IPS-NIHi7 (cell line): ENCODE measurements at regions not wholly inside any gene's neighbourhood (a gene's known extent, or its start where the extent isn't known, plus 50 kb on each side); places are given as distances from the start of the nearest gene placed in this dataset.

Source experiments
- DNase-seq: peaks from one replicate; pipeline ENCODE4 v3.0.0; 2012; ENCODE audit warnings: mixed read lengths; ENCODE audit errors: extremely low spot score

DNA sequence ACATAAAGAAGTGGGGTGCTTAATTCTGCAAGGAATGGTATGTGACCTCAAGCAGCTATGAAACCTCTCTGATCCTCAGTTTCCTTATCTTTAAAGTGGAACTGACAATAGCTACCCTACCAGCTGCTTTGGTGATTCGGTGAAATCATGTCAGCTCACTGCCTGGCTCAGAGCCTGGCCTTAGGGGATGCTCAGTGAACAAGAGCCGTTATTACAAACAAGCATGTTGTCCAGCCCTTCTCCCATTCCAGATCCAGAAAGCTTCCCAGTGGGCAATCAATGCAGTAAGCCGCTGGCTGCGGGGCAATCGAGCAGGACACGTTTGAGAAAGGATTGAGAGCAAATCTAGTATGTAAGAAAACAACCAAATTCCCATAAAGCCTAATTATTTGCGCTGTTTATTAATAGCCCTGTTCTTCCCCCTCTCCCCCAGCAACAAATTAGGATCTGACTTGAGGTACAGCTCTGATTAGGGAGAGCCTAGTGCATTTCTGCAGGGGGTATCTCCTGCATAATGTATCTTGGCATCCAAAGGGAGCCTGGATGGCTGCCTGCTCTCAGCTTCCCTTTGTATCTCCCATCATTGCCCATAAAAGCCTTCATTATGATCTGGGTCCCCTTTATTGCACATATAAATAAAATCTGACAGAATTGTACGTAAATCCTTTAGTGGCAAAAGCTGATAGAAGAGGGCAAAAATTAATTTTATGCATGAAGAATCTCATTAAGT, 371.4 kb downstream of the TMEM232 start:
- DNase-seq, result no peak

DNA sequence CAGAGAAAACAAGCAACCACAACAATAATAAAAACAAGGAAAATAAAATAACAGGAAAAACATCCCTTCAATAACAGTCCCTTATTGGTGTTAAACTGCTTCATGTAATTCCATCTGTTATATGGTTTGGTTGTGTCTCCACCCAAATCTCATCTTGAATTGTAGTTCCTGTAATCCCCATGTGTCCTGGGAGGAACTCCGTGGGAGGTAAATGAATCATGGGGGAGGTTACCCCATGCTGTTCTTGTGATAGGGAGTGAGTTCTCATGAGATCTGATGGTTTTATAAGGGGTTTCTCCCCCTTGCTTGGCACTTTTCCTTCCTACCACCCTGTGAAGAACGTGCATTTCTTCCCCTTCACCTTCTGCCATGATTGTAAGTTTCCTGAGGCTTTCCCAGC, 369.8 kb downstream of the TMEM232 start:
- DNase-seq, result no peak

DNA sequence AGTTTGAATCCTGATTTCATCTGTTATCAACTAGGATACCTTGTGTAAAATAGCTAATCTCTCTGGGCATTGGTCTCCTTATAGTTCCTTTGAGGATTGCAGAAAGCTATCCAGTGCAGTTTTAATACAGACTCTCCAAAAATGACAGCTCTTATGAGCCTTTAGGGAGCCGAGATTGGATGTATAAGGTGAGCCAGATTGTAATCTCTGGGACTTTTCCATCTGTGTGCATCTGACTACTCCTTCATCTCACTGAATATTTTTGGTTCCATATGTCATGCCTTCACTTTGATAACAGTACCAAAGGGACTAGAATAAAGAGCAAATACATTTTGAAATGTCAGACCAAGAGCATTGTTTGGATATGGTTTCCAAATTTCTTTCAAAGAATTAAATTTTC, 367.2 kb downstream of the TMEM232 start:
- no peak for DNase-seq

DNA sequence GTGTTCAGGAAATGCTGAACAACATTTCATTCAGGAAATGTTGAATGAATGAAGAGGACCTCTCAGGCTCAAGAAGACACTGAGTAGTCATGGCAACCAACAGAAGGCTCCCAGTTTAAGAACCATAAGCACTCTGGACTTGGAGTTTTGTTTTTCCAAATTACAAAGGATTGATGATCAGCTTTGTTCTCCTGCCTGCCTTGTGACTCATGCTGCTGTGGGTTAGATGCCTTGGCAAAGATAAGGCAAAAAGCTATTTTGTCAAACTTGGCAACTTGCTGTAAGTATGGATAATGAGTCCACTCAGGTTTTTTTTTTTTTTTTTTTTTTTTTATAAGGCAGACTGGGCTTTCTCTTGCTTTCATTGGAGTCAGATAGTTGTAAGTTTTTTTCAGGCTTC, 365.0 kb downstream of the TMEM232 start:
- DNase-seq, result no peak

DNA sequence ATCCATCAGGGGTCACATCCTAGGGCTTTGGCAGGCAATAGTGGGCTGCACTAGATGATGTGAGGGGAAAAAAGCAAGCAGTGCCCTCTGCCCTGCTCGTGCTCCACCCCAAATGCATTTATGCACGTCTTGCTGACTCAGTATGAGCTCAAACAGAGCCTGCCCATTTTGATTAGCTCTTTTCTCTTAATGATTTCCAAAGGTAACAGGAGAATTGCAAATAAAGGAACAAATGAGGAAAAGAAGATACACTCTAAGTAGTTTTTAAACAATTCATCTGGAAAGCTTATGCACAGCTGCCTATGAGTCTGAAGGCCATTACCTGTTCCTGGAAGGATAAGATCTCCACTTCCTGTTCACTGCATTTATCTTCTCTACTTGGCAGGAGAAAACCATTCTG, 364.2 kb downstream of the TMEM232 start:
- DNase-seq, result no peak

DNA sequence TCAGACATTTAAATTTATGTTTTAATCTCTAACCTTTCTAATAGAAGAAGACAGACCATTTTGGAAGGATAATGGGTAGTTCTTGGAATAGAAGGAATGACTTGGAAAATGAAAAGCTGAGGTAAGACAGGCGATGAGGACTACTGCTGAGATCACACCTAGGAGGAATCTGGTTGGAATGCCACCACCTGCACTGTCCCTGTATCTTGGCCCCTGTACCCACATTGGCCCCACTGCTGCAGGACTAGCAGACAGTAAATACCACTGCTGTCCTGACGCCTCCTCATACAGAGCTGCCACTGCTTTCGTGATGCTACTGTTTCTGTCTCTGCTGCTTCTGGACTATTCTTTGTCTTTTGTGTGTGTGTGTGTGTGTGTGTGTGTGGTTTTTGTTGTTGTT, 359.8 kb downstream of the TMEM232 start:
- no peak for DNase-seq
